ENCODE measurements at regions not wholly inside any gene's neighbourhood (a gene's known extent, or its start where the extent isn't known, plus 50 kb on each side); places are given as distances from the start of the nearest gene placed in this dataset.

DNA sequence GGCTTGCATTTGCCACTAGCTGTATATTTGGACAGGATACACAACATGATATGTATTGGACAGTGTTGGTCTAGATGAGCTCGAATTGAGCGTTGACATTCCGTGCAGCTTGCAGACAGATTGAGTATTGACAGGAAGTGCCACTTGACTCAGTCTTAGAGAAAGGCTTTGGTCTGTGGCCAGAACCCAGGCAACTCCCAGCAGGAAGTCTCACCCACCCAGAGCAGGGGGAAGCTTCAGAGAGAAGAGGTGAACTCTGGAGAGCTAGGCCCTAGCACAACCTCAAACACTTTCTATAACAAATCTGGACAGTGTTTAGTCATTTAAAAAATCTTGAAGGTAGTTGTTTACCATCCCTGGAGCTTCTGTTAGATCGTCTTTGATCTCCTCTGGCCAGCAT is 280.5 kb downstream of the FBXW7 start:
- no peak for DNase-seq (ENCODE audit: low read depth)
- Histone ChIP-seq H3K27me3 (ENCODE audit: control insufficient read depth, insufficient read depth, low read length) (no peaks in the 10 kb centered on the region), H3K36me3 (ENCODE audit: control insufficient read depth, insufficient read depth, low read length) (no peaks in the 10 kb centered on the region), H3K4me3 (ENCODE audit: low read depth, low read length) (no peak overlapping the region)
- ChIA-PET POLR2A (no interaction called here), CTCF (interaction anchor here (2.3 kb wide), 1 partner anchor 10 kb away, joined by 5 read pairs; no protein-coding TSS in a partner anchor)
- no peak for TF ChIP-seq CTCF (IDR thresholded peaks at IDR 0.05; ENCODE audit: insufficient read depth, low read depth, low read length)

DNA sequence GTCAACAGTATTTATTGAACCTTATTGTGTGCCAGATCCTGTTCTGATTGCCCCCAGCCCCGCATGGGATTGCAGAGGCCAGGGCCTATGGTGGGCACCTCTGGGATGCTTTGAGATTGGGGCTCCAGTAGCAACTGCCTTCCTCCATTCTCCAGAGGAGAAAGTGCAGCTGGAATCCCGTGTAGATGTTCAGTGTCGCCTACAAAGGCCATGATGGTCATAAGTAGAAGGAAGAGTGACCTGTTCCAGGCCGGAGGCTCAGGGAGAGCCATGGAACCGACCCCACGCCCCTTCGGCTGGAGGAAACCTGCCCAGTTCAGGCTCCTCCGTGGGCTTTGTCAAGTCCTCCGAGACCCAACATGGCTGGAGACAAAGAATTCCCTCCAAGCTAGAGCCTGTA is 287.5 kb downstream of the FBXW7 start:
- no peak overlapping the region for H3K4me3 ChIP-seq (ENCODE audit: low read depth, low read length)
- ChIA-PET POLR2A (no interaction called here), CTCF (interaction anchor here (0.6 kb wide), 1 partner anchor 62 kb away, joined by 3 read pairs; no protein-coding TSS in a partner anchor)
- no peak for TF ChIP-seq CTCF (IDR thresholded peaks at IDR 0.05; ENCODE audit: insufficient read depth, low read depth, low read length)
- no peaks in the 10 kb centered on the region; the same call in 1 of the 2 replicates for H3K27me3 ChIP-seq (ENCODE audit: control insufficient read depth, insufficient read depth, low read length)
- H3K36me3 ChIP-seq (ENCODE audit: control insufficient read depth, insufficient read depth, low read length), result no peaks in the 10 kb centered on the region
- DNase-seq (ENCODE audit: low read depth), result no peak

DNA sequence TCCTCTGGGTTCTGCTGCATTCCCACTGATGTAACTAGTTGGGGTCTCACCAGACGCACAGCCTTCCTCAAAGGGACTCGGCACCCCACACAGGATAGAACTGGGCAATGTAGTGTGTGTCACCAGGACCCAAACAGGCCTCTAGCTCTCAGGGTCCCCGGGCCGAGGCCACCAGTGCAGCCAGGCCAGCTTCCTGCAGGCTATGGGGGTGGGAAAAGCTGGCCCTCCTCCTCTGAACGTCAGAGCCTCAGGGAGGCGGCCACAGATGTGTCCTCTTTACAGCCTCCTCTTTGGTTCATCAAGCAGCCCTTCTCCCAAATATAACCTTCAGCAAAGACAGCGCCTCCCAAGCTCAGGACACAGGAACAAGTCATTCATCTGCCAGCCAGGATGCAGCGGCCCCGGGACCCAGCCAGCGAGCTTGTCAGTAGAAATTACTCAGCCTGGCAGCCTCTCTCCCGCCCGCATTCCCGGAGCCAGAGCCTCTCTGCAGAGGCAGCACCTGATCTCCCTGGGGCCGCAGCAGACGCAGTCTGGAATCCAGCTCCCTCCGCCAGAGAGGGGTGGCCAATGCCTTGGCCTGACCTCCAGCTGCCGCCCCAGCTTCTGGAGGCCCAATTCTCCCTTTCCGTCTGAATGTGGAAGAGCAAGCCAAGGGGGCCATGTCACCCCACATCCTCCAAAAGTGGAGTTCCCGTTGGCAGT is 288.5 kb downstream of the FBXW7 start:
- POLR2A ChIA-PET, result no interaction called here
- Histone ChIP-seq H3K36me3 (ENCODE audit: control insufficient read depth, insufficient read depth, low read length) (no peaks in the 10 kb centered on the region), H3K4me3 (ENCODE audit: low read depth, low read length) (no peak overlapping the region), H3K27me3 (ENCODE audit: control insufficient read depth, insufficient read depth, low read length) (peaks cover 2% of the 10 kb centered on the region; the same call in 1 of the 2 replicates)
- CTCF ChIA-PET, result no interaction called here
- no peak for DNase-seq (ENCODE audit: low read depth)
- no peak for TF ChIP-seq CTCF (IDR thresholded peaks at IDR 0.05; ENCODE audit: insufficient read depth, low read depth, low read length)

DNA sequence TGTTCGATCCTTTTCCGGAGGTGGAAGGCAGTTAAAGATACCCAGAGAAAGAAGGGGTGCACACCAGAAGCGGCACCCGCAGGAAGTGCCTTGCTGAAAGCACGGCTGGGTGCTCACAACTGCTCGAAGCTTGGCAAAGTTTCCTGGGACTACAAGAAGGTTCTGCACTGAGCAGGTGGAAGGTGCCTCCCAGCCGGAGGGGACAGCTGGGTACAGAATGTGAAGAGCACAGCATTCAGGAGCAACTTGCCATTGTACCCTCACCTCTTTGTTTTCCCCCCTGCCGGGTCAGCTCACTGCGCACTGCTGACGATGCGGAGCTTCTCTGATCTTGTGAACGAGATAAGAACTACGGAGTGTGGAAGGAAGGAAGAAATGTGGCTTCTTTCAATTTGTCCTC is 289.2 kb downstream of the FBXW7 start:
- POLR2A ChIA-PET, result no interaction called here
- CTCF ChIA-PET, result no interaction called here
- Histone ChIP-seq H3K4me3 (ENCODE audit: low read depth, low read length) (no peak overlapping the region), H3K36me3 (ENCODE audit: control insufficient read depth, insufficient read depth, low read length) (no peaks in the 10 kb centered on the region), H3K27me3 (ENCODE audit: control insufficient read depth, insufficient read depth, low read length) (peaks cover 2% of the 10 kb centered on the region; the same call in 1 of the 2 replicates)
- no peak for DNase-seq (ENCODE audit: low read depth)
- no peak for TF ChIP-seq CTCF (IDR thresholded peaks at IDR 0.05; ENCODE audit: insufficient read depth, low read depth, low read length)

DNA sequence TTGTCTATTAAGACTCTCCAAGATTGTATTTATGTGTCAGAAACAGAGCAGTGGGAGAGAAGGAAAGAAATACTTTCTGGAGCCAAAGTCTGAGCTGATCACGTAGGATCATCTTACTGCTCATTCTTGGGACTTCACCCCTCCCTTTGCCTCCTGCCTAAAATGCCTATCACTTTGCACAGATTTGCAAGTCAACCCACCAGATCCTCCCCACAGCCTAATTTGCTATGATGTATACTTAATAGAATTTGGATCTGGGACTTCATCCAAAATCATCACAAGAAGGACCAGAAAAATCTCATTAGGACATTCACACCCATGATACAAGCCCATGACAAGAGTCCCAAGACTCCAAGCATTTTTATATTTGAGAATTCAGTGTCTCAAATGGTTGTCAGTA is 290.2 kb downstream of the FBXW7 start:
- Histone ChIP-seq H3K27me3 (ENCODE audit: control insufficient read depth, insufficient read depth, low read length) (peaks cover 2% of the 10 kb centered on the region; the same call in 1 of the 2 replicates), H3K4me3 (ENCODE audit: low read depth, low read length) (no peak overlapping the region), H3K36me3 (ENCODE audit: control insufficient read depth, insufficient read depth, low read length) (no peaks in the 10 kb centered on the region)
- CTCF ChIA-PET, result interaction anchor here (1.5 kb wide), 1 partner anchor 22 kb away, joined by 5 read pairs; no protein-coding TSS in a partner anchor
- DNase-seq (ENCODE audit: low read depth), result no peak
- POLR2A ChIA-PET, result no interaction called here
- no peak for TF ChIP-seq CTCF (IDR thresholded peaks at IDR 0.05; ENCODE audit: insufficient read depth, low read depth, low read length)

All from BJ (cell line).